HCT116 (cell line): ENCODE measurements at regions not wholly inside any gene's neighbourhood (a gene's known extent, or its start where the extent isn't known, plus 50 kb on each side); places are given as distances from the start of the nearest gene placed in this dataset.

Source experiments
- ATAC-seq: fragments of 200-7000 bp; cut with Tn5 transposase; 2 replicates; pipeline ENCODE4 v1.9.1; 2020; ENCODE audit warnings: mild to moderate bottlenecking, moderate library complexity
- BruUV-seq: library from RNA; stranded (reverse); fragments of 400-500 nt; replicated peaks from 2 replicates; lab custom pipeline; 2021; lab: Mats Ljungman, UMichigan
- CTCF ChIA-PET: fragments of 300-600 bp; sonication (Branson Sonifier 250); formaldehyde crosslinking; loops from one replicate; lab custom pipeline; 2021; ENCODE audit warnings: antibody characterized with exemption; lab: Charles Lee
- POLR2A ChIA-PET: fragments of 300-600, 350-600 bp; sonication (Branson Sonifier 250); formaldehyde crosslinking; loops from one replicate; lab custom pipeline; 2021; ENCODE audit warnings: antibody characterized with exemption; lab: Charles Lee
- RAD21 ChIA-PET, 2 experiments: fragments of 300-600 bp; sonication (Branson Sonifier 250); formaldehyde crosslinking; loops; one replicate each; lab custom pipeline; 2023; ENCODE audit warnings: low total read pairs in 2 of 2; ENCODE audit not compliant: uncharacterized antibody in 2 of 2, unreplicated experiment in 2 of 2, low non-redundant PET in 1 of 2; lab: Charles Lee
- DNase-seq: peaks from one replicate; pipeline ENCODE4 v3.0.0-alpha.2; 2010; ENCODE audit warnings: low read depth, low spot score
- H2AFZ ChIP-seq: fragments of 200-600 bp; shearing (Covaris generic), sonication (generic); 2 replicates; pipeline ENCODE4 v1.6.1; 2017; ENCODE audit warnings: low read depth, mixed run types, mixed read lengths, antibody characterized with exemption, low read length; ENCODE audit not compliant: poor library complexity, severe bottlenecking
- H3K27ac ChIP-seq: 2 replicates; pipeline ENCODE4 v1.5.1; 2012; ENCODE audit warnings: low read depth, low read length
- H3K27me3 ChIP-seq: fragments of 200-600 bp; sonication (generic); 2 replicates; pipeline ENCODE4 v1.6.1; 2016; ENCODE audit warnings: mixed run types, low read length, mixed read lengths; ENCODE audit not compliant: insufficient read depth
- H3K36me3 ChIP-seq, 2 experiments: fragments of 200-500 bp in 1 of 2; fragments of 200-600 bp in 1 of 2; sonication (Bioruptor generic) in 1 of 2; sonication (generic) in 1 of 2; 2 replicates each; pipeline versions ENCODE4 v1.5.1 to v1.6.1; 2014 to 2016; ENCODE audit warnings: low read length in 2 of 2, inconsistent platforms in 1 of 2, mixed read lengths in 1 of 2, mixed run types in 1 of 2; ENCODE audit not compliant: insufficient read depth in 2 of 2, control insufficient read depth in 1 of 2
- H3K4me1 ChIP-seq, 2 experiments: fragments of 200-600 bp in 1 of 2; sonication (generic) in 1 of 2; 2 replicates each; pipeline versions ENCODE4 v1.5.1 to v1.6.1; 2012 to 2017; ENCODE audit warnings: low read length in 2 of 2, inconsistent platforms in 1 of 2, mild to moderate bottlenecking in 1 of 2, mixed read lengths in 1 of 2, mixed run types in 1 of 2, moderate library complexity in 1 of 2; ENCODE audit not compliant: insufficient read depth in 2 of 2, control insufficient read depth in 1 of 2
- H3K4me2 ChIP-seq: fragments of 200-600 bp; sonication (generic); 2 replicates; pipeline ENCODE4 v1.6.1; 2017; ENCODE audit warnings: mixed run types, low read length, mixed read lengths
- H3K4me3 ChIP-seq, 2 experiments: fragments of 200-600 bp in 1 of 2; sonication (generic) in 1 of 2; replicated peaks in 1 of 2; 2 replicates each; pipeline ENCODE4 v1.5.1; 2011 to 2016; ENCODE audit warnings: low read length in 2 of 2, control low read depth in 1 of 2, low read depth in 1 of 2, mild to moderate bottlenecking in 1 of 2, mixed read lengths in 1 of 2, mixed run types in 1 of 2
- H3K79me2 ChIP-seq: fragments of 200-600 bp; sonication (generic); 2 replicates; pipeline ENCODE4 v1.6.1; 2017; ENCODE audit warnings: mild to moderate bottlenecking, mixed run types, low read length, moderate library complexity, mixed read lengths; ENCODE audit not compliant: insufficient read depth
- H3K9ac ChIP-seq: fragments of 200-600 bp; sonication (generic); 2 replicates; pipeline ENCODE4 v1.6.1; 2016; ENCODE audit warnings: low read length, mixed read lengths
- H3K9me2 ChIP-seq: fragments of 200-600 bp; sonication (generic), shearing (Covaris generic); 2 replicates; pipeline ENCODE4 v1.6.1; 2017; ENCODE audit warnings: mixed run types, mild to moderate bottlenecking, moderate library complexity; ENCODE audit not compliant: insufficient read depth
- H3K9me3 ChIP-seq, 2 experiments: fragments of 200-500 bp in 1 of 2; fragments of 200-600 bp in 1 of 2; sonication (Bioruptor generic) in 1 of 2; sonication (generic) in 1 of 2; 2 replicates each; pipeline ENCODE4 v1.6.1; 2014 to 2017; ENCODE audit warnings: low read length in 2 of 2, mixed read lengths in 2 of 2, inconsistent platforms in 1 of 2, low read depth in 1 of 2, mild to moderate bottlenecking in 1 of 2, mixed run types in 1 of 2, moderate library complexity in 1 of 2; ENCODE audit not compliant: control insufficient read depth in 1 of 2, insufficient read depth in 1 of 2
- H4K20me1 ChIP-seq: fragments of 200-600 bp; sonication (generic), shearing (Covaris generic); 2 replicates; pipeline ENCODE4 v1.6.1; 2017; ENCODE audit warnings: mixed run types, mild to moderate bottlenecking, moderate library complexity; ENCODE audit not compliant: insufficient read depth
- ATF3 ChIP-seq: IDR thresholded peaks from 2 replicates; pipeline ENCODE4 v1.6.1; 2012
- CBX3 ChIP-seq: IDR thresholded peaks from 2 replicates; pipeline ENCODE4 v1.6.1; 2012; ENCODE audit warnings: low read depth
- EGR1 ChIP-seq: IDR thresholded peaks from 2 replicates; pipeline ENCODE4 v1.6.1; 2012; ENCODE audit warnings: low read depth
- EZH2 ChIP-seq: fragments of 200-600 bp; sonication (generic); IDR thresholded peaks from 2 replicates; pipeline ENCODE4 v1.6.1; 2017; ENCODE audit warnings: antibody characterized with exemption, mixed run types
- EZH2phosphoT487 ChIP-seq: fragments of 200-600 bp; IDR thresholded peaks from 2 replicates; pipeline ENCODE4 v1.6.1; 2018; ENCODE audit warnings: antibody characterized with exemption, borderline replicate concordance
- JUND ChIP-seq: IDR thresholded peaks from 2 replicates; pipeline ENCODE4 v1.6.1; 2012
- MAX ChIP-seq: IDR thresholded peaks from 2 replicates; pipeline ENCODE4 v1.6.1; 2012
- POLR2A ChIP-seq: IDR thresholded peaks from 2 replicates; pipeline ENCODE4 v1.7.0; 2011; ENCODE audit warnings: borderline replicate concordance; ENCODE audit not compliant: insufficient read depth, insufficient read length; ENCODE audit errors: extremely low read depth
- POLR2AphosphoS5 ChIP-seq: IDR thresholded peaks from 2 replicates; pipeline ENCODE4 v1.6.1; 2011; ENCODE audit warnings: mild to moderate bottlenecking, low read depth, low read length, moderate library complexity
- REST ChIP-seq: IDR thresholded peaks from 2 replicates; pipeline ENCODE4 v1.6.1; 2012; ENCODE audit warnings: low read depth
- SIN3A ChIP-seq: IDR thresholded peaks from 2 replicates; pipeline ENCODE4 v1.6.1; 2012; ENCODE audit warnings: low read depth
- SP1 ChIP-seq: IDR thresholded peaks from 2 replicates; pipeline ENCODE4 v1.6.1; 2012; ENCODE audit warnings: low read depth
- TCF7L2 ChIP-seq: IDR thresholded peaks from 2 replicates; pipeline ENCODE4 v1.7.0; 2011; ENCODE audit warnings: borderline replicate concordance, inconsistent platforms; ENCODE audit not compliant: insufficient read depth, insufficient read length; ENCODE audit errors: extremely low read depth
- YY1 ChIP-seq: IDR thresholded peaks from 2 replicates; pipeline ENCODE4 v1.6.1; 2011; ENCODE audit warnings: low read length, low read depth, moderate library complexity, mild to moderate bottlenecking; ENCODE audit not compliant: insufficient replicate concordance; ENCODE audit errors: extremely low read depth
- ZBTB33 ChIP-seq: IDR thresholded peaks from 2 replicates; pipeline ENCODE4 v1.6.1; 2011; ENCODE audit warnings: mild to moderate bottlenecking, low read length, moderate library complexity; ENCODE audit not compliant: insufficient replicate concordance; ENCODE audit errors: extremely low read depth
- ZFX ChIP-seq: fragments of 450-650 bp; IDR thresholded peaks from 2 replicates; pipeline ENCODE4 v1.6.1; 2017
- intact Hi-C: fragments of 100-400 bp; cut with micrococcal nuclease; formaldehyde crosslinking; loops from 2 replicates; pipeline ENCODE4 v1.10.0; 2022

- no peaks in the 10 kb centered on the region for H3K4me1 ChIP-seq
- no peak overlapping the region for H2AFZ ChIP-seq
- BruUV-seq: no TSS peak
- no peak overlapping the region for H3K4me3 ChIP-seq
- no peak for DNase-seq
- no peak overlapping the region for H3K4me2 ChIP-seq
- H3K9me2 ChIP-seq: no peaks in the 10 kb centered on the region
- H3K36me3 ChIP-seq: no peaks in the 10 kb centered on the region
- no peaks in the 10 kb centered on the region for H3K27me3 ChIP-seq
- H3K9ac ChIP-seq: no peak overlapping the region
- no peak overlapping the region for H3K27ac ChIP-seq
- no peaks in the 10 kb centered on the region; a peak in 1 of 4 replicates for H3K9me3 ChIP-seq
- CTCF ChIA-PET: no interaction called here
- TF ChIP-seq POLR2A: no peak
- no peak for TF ChIP-seq SP1
- TF ChIP-seq JUND: no peak
- TF ChIP-seq ATF3: no peak
- TF ChIP-seq TCF7L2: no peak
- TF ChIP-seq SIN3A: no peak
- no peak for TF ChIP-seq EZH2phosphoT487
- TF ChIP-seq, all 23 proteins: peak for 0
- ChIA-PET RAD21 (no interaction called here), POLR2A (no interaction called here)
- no peak for ATAC-seq
- intact Hi-C loops: no loop called here
- H3K79me2 ChIP-seq: no peaks in the 10 kb centered on the region
- H4K20me1 ChIP-seq: no peaks in the 10 kb centered on the region
These were observed 197.2 kb upstream of the GGTLC1 start for GRCh38 chr20:24185791-24186190.

GRCh38 chr20:24181151-24181550, 192.6 kb upstream of the GGTLC1 start:
- Histone ChIP-seq H3K36me3 (no peaks in the 10 kb centered on the region), H3K9me2 (no peaks in the 10 kb centered on the region), H3K4me3 (no peak overlapping the region), H2AFZ (no peak overlapping the region), H3K4me2 (no peak overlapping the region), H3K27ac (no peak overlapping the region), H3K4me1 (no peaks in the 10 kb centered on the region), H4K20me1 (no peaks in the 10 kb centered on the region), H3K27me3 (no peaks in the 10 kb centered on the region), H3K9me3 (peaks cover 0 to 4% of the 10 kb centered on the region in 2 experiments; a peak in 2 of 4 replicates), H3K9ac (no peak overlapping the region), H3K79me2 (no peaks in the 10 kb centered on the region)
- BruUV-seq: no TSS peak
- ChIA-PET CTCF (no interaction called here), RAD21 (no interaction called here), POLR2A (no interaction called here)
- DNase-seq (no peak), ATAC-seq (no peak)
- intact Hi-C loops: no loop called here
- no peak for TF ChIP-seq EZH2
- no peak for TF ChIP-seq POLR2AphosphoS5
- TF ChIP-seq ZBTB33: no peak
- no peak for TF ChIP-seq YY1
- no peak for TF ChIP-seq POLR2A
- no peak for TF ChIP-seq SP1
- TF ChIP-seq EGR1: no peak
- TF ChIP-seq CBX3: no peak
- TF ChIP-seq SIN3A: no peak
- TF ChIP-seq ZFX: no peak
- TF ChIP-seq REST: no peak
- no peak for TF ChIP-seq EZH2phosphoT487
- TF ChIP-seq JUND: no peak
- TF ChIP-seq MAX: no peak
